GM21447 (cell line): ENCODE measurements at regions not wholly inside any gene's neighbourhood (a gene's known extent, or its start where the extent isn't known, plus 50 kb on each side); places are given as distances from the start of the nearest gene placed in this dataset.
"Not testable (repeated sequence)": the region's sequence is repeated elsewhere in the genome, so short reads cannot be mapped to it uniquely, and the experiment has no call there.

Source experiments
- ATAC-seq: cut with Tn5 transposase; IDR thresholded peaks from one replicate; pipeline ENCODE4 v1.9.1; 2021; ENCODE audit not compliant: unreplicated experiment

DNA sequence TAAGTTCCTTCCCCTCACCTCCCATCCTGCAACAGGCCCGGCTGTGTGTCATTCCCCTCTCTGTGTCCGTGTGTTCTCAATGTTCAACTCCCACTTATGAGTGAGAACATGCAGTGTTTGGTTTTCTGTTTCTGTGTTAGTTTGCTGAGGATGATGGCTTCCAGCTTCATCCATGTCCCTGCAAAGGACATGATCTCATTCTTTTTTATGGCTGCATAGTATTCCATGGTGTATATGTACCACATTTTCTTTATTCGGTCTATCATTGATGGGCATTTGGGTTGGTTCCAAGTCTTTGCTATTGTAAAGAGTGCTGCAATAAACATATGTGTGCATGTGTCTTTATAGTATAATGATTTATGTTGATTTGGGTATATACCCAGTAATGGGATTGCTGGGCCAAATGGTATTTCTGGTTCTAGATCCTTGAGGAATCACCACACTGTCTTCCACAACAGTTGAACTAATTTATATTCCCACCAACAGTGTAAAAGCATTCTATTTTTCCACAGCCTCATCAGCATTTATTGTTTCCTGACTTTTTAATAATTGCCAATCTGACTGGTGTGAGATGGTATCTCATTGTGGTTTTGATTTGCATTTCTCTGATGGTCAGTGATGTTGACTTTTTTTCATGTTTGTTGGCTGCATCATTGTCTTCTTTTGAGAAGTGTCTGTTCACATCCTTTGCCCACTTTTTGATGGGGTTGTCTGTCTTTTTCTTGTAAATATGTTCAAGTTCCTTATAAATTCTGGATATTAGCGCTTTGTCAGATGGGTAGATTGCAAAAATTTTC, 174.1 kb upstream of the PHACTR1 start:
- ATAC-seq = not testable (repeated sequence)

DNA sequence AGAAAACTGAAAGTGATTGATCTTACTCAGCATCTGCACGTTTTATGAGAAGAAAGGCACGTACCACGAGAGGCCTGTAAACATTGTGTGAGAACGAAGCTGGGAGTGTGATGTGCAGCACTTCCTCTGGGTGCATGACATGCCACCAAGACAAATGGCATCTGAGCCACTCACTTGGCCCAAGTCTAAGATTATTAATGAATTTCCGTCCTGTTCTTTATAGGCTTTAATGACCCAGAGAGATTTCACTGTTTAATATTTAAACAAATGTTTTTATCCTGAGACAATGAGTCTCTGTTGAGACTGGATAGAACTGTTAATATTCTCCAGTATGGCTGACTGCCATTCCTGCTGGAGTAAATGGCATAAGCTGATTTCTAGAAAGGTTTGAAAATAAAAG, 172.6 kb upstream of the PHACTR1 start:
- no peak for ATAC-seq

DNA sequence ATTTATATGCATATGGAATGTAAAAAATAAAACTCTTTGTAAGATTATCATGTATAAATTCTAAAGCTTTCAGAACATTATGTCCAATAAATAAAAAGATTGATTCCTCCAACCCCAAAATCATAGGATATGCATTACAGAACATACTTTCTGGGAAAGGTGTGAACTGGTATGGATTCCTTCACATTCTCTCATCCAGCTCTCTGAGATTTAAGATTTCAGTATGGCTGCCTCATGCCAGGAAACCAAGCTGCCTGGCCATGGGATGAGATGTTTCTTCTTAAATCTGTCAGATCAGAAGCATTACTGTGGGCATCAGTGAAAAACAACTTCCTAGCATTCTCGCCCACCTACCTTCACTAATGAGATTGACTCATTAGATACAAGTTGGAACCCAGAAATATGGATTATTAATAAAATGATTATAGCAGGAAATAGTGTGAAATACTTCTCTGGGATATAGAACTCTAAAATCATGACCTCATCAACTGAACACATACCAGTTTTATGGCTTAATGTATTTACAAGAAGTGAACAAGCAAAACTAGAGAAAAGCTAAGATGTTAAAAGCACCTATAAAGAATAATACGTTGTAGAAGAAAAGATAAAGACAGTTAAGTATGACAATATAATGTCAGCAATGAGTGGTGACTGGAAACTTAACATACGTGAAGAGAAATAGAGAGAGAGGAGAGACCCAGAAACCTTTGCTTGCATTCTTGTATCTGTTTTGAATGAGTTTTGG, 171.6 kb upstream of the PHACTR1 start:
- no peak for ATAC-seq

DNA sequence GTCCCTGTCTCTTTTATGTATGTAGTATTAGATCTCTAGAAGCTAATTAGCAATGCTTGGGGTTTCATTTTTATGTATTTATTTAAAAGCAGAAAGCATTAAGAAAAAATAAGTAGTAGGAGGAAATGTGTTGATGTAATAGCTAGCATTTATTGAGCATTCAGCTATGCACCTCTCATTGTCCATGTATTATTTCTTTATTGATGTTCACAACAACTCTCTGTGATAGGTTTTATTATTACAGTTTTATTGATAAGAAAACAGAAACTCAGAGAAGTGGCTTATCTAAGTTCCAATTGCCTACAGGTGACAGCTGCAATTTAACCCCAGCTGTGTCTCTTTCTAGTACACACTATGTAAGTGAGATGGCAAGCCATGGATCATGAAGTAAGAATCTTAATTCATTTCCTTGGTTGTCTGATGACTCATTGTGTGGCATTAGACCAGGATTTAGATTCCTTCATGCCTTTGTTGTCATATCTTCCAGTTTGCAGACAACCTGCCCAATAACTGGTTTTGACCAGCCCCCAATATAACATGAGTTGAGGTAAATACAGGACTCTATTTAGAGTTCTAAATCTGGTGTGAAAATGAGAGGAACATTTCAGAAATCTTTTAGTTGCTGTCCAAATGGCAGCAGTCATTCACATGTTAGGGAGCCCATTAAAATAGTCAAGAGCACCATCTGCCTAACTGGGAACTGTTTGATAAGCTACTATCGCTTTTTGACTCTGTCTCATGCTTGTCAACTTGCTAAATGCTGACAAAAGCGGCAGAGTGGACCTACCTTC, 170.8 kb upstream of the PHACTR1 start:
- no peak for ATAC-seq

DNA sequence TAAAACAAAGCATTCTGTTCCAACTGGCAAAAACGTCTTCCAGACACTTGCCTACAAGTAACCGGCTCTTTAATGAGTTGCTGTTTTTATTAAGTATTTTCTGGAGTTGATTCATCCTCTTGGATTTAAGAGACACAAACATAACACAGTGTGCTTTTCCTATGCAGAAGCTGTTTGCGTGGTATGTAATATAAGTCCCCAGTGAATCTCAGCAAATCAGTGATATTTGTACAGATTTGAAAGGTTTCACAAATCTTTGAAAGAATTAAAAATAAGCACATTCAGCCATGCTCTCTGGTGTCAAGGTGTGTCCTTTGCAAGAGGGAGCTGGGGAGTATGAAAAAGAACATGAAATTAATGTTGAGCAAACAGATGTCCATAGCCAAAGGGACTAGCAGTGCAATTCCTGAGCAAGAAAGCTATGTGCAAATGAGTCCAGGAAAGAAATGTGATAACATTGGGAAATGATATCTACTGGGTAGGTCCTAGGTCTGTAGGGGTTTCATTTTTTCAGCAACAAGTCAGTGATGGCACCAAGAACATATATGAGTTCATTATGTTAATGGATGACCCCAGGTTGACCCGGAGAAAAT, 170.1 kb upstream of the PHACTR1 start:
- no peak for ATAC-seq

DNA sequence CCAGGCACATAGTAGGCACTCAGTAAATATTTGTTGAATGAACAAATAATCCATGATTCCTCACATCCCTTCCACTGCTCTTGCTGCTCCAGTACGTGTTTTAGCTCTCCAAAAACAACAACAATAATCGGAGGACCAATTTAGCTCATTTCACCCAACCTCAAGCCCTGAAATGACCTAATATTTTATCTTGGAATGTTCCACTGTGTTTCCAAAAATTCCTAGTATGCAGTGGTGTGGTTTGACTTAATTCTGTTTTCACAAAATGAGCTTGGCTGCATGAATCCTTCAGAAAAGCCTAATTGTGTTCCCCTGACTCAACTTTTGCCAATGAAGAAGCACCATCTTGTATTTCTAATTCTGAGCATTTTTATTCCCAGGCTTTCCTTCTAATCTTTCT, 168.0 kb upstream of the PHACTR1 start:
- no peak for ATAC-seq

DNA sequence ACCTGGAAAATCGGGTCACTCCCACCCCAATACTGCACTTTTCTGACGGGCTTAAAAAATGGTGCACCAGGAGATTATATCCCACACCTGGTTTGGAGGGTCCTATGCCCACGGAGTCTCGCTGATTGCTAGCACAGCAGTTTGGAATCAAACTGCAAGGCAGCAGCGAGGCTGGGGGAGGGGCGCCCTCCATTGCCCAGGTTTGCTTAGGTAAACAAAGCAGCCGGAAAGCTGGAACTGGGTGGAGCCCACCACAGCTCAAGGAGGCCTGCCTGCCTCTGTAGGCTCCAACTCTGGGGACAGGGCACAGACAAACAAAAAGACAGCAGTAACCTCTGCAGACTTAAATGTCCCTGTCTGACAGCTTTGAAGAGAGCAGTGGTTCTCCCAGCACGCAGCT, 167.1 kb upstream of the PHACTR1 start:
- ATAC-seq = not testable (repeated sequence)

DNA sequence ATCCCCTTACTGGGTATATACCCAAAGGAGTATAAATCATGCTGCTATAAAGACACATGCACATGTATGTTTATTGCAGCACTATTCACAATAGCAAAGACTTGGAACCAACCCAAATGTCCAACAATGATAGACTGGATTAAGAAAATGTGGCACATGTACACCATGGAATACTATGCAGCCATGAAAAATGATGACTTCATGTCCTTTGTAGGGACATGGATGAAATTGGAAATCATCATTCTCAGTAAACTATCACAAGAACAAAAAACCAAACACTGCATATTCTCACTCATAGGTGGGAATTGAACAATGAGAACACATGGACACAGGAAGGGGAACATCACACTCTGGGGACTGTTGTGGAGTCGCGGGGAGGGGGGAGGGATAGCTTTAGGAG, 161.7 kb upstream of the PHACTR1 start:
- ATAC-seq = not testable (repeated sequence)

DNA sequence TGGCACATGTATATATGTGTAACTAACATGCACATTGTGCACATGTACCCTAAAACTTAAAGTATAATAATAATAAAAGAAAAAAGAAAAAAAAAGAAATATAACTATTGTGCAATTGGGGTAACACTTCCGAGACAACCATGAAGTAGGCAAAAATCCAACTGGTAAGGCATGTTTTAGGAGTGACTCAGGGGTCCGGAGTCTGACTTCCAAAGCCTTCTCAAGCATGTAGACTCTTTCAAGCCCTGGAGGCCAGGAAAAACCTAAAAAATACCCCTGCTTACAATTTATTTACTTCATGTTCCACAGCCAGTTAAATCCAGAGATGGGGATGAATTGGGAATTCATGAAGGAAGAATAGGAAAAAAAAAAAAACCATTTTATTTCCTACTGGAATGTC, 161.3 kb upstream of the PHACTR1 start:
- ATAC-seq = no peak

DNA sequence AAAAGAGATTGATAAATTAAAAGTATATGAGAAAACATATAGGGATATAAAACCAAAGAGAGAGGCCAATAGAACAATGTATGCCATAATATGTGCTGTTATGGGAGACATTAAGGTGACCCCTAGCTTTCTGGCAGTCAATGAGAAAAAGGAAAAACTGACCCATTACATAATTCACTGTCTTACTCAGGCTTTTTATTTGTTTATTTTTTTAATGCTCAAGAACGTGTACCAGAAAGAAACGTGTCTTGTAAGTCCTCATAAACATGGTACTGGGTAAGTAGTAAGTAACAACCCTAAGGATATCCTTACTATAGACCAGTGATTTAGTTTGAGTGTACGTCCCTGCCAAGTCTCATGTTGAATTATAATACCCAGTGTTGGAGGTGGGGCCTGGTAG, 160.8 kb upstream of the PHACTR1 start:
- no peak for ATAC-seq

DNA sequence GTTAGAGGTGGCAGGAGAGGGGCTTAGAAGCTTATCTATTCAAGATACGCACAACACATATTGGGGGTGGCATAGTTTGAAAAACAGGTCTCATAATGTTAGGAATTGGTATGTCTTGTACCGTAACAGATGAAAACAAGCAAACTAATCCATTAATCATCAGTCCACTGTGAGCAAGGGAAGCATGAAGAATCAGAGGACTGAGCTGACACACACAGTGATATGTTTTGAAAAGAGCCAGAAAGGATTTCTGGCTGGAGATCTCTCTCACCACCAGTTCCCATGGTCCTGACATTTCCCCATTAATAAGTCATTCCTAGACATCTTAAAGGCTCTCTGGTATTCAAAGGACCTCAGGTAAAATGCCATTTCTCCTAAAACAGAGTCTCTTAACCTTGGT, 158.8 kb upstream of the PHACTR1 start:
- no peak for ATAC-seq

DNA sequence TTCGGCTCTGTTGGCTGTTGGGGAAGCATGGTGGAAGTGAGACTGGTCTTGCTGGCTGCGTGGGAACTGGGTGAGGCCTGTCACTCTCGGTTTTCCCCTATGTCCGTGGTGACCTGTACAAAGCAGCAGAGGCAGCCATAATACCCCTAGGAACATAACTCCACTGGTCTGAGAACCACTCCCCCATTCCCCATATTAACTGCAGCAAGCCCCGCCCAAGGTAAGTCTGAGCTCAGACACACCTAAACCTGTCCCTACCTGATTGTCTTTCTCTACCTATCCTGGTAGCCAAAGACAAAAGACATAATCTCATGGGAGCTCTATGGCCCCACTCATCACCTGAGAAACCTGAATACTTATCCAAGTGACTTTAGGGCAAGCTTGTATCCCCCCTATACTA, 156.3 kb upstream of the PHACTR1 start:
- ATAC-seq = no peak

DNA sequence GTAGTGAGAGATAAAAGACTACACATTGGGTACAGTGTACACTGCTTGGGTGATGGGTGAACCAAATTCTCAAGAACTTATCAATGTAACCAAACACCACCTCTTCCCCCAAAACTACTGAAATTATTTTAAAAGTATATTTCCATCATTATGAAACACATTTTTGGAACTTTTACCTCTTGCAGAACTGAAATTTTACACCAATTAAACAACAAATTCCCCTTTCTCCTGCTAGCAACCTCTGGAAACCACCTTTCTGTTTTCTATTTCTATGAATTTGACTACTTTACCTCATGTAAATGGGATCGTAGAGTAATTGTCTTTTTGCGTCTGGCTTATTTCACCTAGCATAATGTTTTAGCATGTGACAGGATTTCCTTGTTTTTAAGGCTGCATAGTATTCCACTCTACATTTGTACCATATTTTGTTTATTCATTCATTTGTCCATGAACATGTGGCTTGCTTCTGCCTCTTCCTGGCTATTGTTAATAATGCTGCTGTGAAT, 149.9 kb upstream of the PHACTR1 start:
- no peak for ATAC-seq

DNA sequence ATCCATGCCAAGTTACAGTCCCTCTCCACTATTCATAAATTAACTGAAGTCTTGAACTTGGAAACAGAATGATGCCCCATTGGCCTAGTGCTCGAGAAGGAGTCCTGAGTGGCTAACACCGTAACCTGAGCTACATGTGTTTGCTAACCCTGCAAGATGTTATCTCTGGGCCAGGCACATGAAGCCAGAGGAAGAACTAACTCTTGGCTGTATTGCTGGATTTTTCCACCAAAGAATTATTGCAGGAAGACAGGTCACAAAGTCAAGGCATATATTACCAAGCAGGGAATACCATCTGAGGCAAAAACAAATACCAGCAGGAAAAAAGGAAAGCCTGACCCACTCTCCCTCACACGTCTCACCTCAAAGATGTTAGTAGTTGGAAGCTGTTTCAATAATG, 148.9 kb upstream of the PHACTR1 start:
- no peak for ATAC-seq

DNA sequence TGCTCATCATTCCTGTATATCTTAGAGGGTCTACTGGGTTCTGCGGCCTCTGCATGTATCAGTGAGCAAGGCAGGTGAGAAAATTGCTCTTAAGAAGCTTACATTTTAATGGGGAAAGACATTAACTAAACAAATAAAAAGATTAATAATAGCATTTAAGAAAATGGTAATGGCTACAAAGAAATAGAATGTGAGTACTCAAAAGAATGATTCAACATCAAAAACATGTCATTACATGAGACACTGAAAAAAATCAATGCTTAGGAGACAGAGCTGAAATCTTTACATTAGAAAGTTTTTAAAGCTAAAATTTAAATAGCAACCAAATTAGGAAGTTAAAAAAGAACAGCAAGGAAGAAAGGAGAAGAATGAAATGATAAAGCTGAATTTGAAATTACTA, 146.9 kb upstream of the PHACTR1 start:
- ATAC-seq = no peak

DNA sequence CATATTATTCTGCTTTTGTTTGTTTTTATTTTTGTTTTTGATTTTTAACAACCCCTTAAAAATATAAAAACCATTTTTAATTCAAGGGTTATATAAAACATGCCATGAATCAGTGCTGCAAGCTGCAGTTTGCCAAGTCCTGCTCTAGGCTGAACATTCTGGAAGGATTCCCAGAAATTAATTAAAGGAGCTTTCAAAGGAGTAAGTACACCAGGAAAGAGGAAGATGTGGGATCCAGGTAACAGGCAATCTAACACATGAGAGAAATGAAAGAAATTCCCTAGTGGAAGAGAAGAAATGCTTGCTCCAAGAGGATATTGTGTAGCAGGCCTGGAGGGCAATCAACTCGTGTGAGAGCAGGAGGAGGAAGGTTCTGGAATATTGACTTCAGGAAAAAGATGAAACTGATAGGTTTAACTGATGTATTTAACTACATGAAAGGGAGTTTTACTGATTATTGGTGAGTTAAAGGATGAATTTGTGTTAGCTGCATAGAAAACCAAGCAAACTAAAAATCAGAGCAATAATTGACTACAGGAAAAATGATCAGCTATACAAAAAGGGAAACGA, 146.0 kb upstream of the PHACTR1 start:
- no peak for ATAC-seq

DNA sequence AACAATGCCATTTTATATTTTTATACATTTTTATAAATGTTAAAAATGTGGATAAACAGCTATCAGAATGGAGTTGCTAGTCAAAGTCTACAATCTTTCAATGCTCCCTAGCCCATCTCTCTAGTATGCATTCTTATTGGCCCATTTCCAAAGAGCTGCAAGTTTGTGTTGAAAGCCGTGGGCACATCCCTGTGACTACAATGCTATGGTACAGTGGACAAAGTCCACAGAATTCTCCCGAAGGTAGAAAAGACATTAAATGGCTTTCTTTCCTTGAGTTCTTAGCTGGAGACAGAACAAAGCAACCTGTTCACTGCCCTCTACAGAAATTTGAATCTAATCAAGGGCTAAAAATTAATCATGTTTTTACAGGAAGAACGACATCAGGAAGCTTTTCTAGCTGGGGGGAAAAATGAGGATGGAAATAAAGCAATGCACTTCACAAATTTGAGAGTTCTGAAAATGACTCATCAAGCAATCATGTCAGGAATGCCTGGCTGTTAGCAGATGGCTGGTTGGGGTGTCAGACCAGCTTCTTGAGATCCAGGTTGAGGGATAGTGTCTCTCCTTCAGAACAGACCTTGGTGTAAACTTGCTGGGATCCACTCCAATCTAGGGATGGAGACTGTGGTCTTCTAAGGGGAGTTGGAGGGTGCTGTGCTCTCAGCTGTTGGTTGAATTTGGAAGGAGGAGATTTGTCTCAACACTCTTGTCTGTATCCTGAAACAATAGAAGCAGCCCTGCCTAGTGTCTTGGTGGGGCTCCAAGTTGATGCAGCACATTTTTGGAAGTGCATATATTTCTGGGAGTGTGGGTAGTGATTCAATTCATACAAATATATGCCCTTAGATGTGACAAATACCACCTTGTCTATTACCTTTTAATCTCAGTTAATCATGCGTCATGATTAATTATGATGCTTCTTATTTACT, 143.4 kb upstream of the PHACTR1 start:
- no peak for ATAC-seq

DNA sequence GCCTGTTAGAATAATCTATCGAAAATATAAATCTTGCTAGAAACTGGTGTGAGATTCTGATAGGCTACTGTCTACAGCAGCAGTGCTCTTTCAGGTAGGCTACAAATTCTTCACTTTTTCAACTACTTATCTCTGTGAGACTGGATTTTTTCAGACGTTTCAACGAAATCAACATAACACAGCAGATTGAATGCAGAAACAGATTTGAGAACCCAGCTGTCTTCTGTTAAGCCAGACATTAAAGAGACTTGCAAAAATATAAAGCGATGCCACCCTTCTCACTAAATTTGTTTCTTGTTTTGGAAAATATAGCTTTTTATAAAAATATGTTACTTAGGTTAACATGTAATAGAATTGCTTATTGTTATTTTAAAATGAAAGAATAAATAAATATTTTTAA, 140.6 kb upstream of the PHACTR1 start:
- ATAC-seq = no peak

DNA sequence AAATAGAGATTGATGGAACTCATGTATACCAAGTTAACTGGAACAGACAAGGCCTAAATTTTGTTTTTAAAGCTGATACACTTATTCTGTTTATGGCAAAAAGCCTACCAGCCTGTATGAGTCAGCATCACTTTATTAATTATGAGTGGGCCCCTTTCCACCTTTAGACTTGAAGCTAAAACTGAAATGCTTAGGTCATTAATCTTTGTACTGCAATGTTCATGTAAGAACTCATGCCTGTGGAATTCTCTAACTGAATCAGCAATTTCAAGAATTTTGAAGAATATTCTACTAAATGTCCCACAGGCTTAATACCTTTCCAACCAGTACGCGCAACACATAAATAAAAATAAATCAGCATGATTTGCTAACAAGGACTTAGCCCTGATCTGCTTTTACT, 140.2 kb upstream of the PHACTR1 start:
- no peak for ATAC-seq
